Fibroblast of pulmonary artery (primary cell): ENCODE measurements at regions not wholly inside any gene's neighbourhood (a gene's known extent, or its start where the extent isn't known, plus 50 kb on each side); places are given as distances from the start of the nearest gene placed in this dataset.

ENCODE experiments used
- DNase-seq: peaks from one replicate; pipeline ENCODE4 v3.0.0-alpha.2; 2010; ENCODE audit warnings: low read depth
- H3K4me3 ChIP-seq: replicated peaks from 2 replicates; pipeline ENCODE4 v1.5.1; 2011; ENCODE audit warnings: low read depth, mild to moderate bottlenecking, control low read depth, low read length, moderate library complexity
- TF ChIP-seq, protein P1 (sequence below): IDR thresholded peaks from 2 replicates; pipeline ENCODE4 v1.5.1; 2011; ENCODE audit warnings: mild to moderate bottlenecking, control low read depth, low read length, inconsistent platforms; ENCODE audit errors: missing control alignments

DNA sequence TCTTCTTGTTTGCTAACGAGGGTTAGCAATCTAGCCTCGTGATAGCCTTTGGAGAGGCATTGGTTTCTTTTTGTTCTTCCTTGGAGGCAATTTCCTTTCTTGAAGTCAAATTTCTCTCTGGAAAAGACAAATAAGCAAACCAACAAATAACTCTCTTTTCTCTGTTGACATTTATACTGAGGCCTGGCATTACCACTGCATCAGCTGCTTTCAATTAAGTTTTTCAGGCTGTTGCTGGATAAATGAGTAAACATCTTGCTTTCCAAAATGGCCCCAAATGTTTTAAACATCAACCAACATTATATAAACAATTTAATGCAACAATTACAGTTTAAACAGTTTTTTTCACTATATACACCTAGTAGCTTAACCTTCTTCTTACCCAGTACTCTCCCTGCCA, 264.4 kb downstream of the HTR1A start:
- TF ChIP-seq, protein P1, sequence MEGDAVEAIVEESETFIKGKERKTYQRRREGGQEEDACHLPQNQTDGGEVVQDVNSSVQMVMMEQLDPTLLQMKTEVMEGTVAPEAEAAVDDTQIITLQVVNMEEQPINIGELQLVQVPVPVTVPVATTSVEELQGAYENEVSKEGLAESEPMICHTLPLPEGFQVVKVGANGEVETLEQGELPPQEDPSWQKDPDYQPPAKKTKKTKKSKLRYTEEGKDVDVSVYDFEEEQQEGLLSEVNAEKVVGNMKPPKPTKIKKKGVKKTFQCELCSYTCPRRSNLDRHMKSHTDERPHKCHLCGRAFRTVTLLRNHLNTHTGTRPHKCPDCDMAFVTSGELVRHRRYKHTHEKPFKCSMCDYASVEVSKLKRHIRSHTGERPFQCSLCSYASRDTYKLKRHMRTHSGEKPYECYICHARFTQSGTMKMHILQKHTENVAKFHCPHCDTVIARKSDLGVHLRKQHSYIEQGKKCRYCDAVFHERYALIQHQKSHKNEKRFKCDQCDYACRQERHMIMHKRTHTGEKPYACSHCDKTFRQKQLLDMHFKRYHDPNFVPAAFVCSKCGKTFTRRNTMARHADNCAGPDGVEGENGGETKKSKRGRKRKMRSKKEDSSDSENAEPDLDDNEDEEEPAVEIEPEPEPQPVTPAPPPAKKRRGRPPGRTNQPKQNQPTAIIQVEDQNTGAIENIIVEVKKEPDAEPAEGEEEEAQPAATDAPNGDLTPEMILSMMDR, result no peak
- no peak overlapping the region for H3K4me3 ChIP-seq
- no peak for DNase-seq

DNA sequence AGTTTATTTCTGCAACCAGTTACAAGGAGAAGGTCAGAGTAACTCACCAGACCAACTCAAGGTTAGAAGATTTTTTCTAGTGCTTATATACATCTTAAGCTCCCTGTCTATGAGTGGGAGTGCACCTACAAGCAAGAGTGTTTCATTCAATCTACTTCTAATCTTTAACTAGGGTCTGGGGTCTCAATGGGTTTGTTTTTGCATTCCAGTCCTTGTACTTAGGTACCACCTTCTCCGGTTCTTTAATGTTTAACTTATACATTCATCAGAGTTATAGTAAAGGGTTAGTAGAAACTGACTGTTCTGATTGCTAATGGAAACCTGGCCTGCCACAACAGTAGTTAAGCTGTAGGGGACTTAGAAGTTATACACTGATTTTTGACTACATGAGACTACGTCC, 271.7 kb downstream of the HTR1A start:
- no peak overlapping the region for H3K4me3 ChIP-seq
- TF ChIP-seq, protein P1, result no peak
- DNase-seq, result no peak

DNA sequence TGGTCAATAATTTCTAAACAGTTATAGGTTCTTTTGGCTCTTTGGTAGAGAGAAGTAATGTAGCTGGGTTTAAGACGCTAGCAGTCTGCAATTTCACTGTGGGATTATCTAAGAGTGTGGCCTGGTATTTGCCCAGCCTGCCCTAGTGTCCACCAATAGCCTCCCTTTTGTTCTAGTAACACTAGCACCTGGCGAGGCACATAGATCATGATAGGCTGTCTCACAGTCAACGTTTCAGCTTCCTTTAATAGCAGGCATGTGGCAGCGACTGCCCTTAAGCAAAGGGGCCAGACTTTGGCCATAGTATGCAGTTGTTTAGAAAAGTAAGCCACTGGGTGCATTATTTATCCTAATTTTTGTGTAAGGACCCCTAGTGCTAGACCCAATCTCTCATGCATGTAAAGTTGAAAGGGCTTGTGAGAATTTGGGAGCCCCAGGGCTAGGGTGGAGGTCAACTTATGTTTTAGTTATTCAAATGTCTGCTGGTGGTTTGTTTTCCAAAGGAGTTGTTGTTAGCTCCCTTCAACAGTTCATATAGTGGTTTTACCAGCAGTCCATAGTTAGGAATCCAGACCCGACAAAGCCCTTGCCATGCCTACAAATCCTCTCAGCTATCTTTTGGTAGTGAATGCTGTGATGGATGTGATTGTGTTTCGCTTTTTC, 274.3 kb downstream of the HTR1A start:
- DNase-seq, result no peak
- TF ChIP-seq, protein P1, result no peak
- no peak overlapping the region for H3K4me3 ChIP-seq

DNA sequence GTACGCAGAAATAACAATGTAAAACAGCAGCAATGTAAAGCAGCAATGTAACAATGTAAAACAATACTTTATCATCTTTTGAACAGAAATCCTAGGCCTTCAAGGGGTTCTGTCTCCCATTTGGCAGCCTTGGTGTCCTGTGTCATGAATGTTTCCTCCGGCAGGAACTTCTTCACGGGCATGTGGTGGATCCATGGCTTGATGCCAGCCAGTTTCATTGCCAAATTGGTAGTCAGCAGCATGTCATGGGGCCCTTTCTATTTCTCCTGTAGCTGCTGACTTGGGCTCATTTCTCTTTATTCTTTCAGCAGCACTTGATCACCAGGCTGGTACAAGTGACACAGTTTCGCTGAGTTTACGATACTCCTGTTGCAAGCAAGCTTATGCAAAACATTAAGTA, 275.3 kb downstream of the HTR1A start:
- TF ChIP-seq, protein P1, result no peak
- H3K4me3 ChIP-seq, result no peak overlapping the region
- no peak for DNase-seq

DNA sequence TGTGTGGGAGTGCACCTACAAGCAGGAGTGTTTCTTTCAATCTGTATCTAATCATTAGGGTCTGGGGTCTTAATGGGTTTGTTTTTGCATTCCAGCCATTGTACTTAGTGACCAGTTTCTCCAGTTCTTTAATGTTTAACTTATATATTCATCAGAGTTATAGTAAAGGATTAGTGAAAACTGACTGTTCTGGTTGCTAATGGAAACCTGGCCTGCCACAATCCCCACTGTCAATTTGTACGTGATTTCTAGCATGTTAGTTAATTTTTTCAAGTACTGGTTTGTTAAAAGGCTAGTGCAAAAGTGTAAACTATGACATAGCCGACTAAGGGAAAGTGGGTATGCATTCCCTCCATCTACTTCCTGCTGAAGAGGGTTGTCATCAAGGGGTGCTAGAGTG, 276.1 kb downstream of the HTR1A start:
- no peak for DNase-seq
- TF ChIP-seq, protein P1, result no peak
- no peak overlapping the region for H3K4me3 ChIP-seq

DNA sequence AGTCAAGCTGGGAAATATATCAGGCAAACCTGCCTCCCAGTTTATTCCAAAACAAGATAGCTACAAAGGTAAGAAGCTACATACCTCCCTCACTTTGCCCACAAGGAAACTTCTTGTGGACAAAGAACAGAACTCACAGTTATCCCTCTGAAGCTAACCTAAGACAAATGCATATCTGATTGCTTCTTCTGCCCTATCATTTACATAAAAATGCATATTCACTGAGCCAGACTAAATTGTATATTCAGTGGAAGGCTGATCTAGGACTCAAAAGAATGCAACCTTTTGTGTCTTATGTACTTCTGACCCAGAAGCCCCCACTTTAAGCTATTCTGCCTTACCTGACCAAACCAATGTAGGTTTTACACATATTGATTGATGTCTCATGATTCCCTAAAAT, 276.8 kb downstream of the HTR1A start:
- TF ChIP-seq, protein P1, result no peak
- H3K4me3 ChIP-seq, result no peak overlapping the region
- no peak for DNase-seq

DNA sequence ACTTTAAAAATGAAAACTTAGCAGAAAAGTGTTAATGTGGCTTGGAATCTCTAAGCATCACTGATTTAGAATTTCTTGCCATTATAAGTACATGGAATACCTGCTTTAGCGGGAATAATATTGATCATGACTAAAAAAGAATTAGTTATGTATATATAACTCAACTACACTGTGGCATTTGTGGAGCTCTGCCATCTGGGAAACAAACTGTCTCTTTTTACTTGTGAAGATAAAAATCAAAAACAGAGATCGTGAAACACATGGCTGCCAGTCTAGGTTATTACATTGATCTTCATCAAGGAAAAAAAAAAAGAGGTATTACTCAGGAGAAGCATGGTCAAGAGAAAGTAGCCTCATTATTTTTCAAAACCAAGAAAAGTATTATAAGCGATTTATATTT, 287.4 kb downstream of the HTR1A start:
- no peak for DNase-seq
- TF ChIP-seq, protein P1, result no peak
- H3K4me3 ChIP-seq, result no peak overlapping the region
